Stimulated activated CD4-positive, alpha-beta T cell treated with anti-CD3 and anti-CD28 coated beads, Interleukin-1b, Interleukin-23, amount 100 ng/mL, for 48 hours (primary cell): ENCODE measurements at regions not wholly inside any gene's neighbourhood (a gene's known extent, or its start where the extent isn't known, plus 50 kb on each side); places are given as distances from the start of the nearest gene placed in this dataset.
"Not testable (repeated sequence)": the region's sequence is repeated elsewhere in the genome, so short reads cannot be mapped to it uniquely, and the experiment has no call there.

Experiments
- DNase-seq: peaks from one replicate; pipeline ENCODE4 v3.0.0-alpha.2; 2020

GRCh38 chr4:123233136-123233768 is 163.3 kb upstream of the SPRY1 start:
- no peak for DNase-seq

- no peak for DNase-seq
Observed at GRCh38 chr4:123234955-123235354, 161.6 kb upstream of the SPRY1 start.

- DNase-seq, result no peak
Observed at GRCh38 chr4:123235431-123235830, 161.2 kb upstream of the SPRY1 start.

GRCh38 chr4:123236606-123237005 is 160.0 kb upstream of the SPRY1 start:
- no peak for DNase-seq

GRCh38 chr4:123240286-123240685 is 156.3 kb upstream of the SPRY1 start:
- DNase-seq, result not testable (repeated sequence)

GRCh38 chr4:123243220-123243619 is 153.4 kb upstream of the SPRY1 start:
- not testable (repeated sequence) for DNase-seq

- DNase-seq, result no peak
Observed at GRCh38 chr4:123244137-123244536, 152.5 kb upstream of the SPRY1 start.

GRCh38 chr4:123246085-123246484 is 150.5 kb upstream of the SPRY1 start:
- DNase-seq, result no peak

- DNase-seq, result no peak
Observed at GRCh38 chr4:123248085-123248659, 148.4 kb upstream of the SPRY1 start.

GRCh38 chr4:123249821-123250220 is 146.8 kb upstream of the SPRY1 start:
- DNase-seq, result no peak

- DNase-seq, result no peak
Observed at GRCh38 chr4:123250843-123251242, 145.8 kb upstream of the SPRY1 start.

GRCh38 chr4:123255971-123256370 is 140.6 kb upstream of the SPRY1 start:
- DNase-seq, result no peak

- DNase-seq, result no peak
Observed at GRCh38 chr4:123256901-123257300, 139.7 kb upstream of the SPRY1 start.

- no peak for DNase-seq
Observed at GRCh38 chr4:123257591-123257990, 139.0 kb upstream of the SPRY1 start.

GRCh38 chr4:123259676-123260646 is 136.6 kb upstream of the SPRY1 start:
- DNase-seq, result no peak

- no peak for DNase-seq
Observed at GRCh38 chr4:123260653-123261052, 135.9 kb upstream of the SPRY1 start.

GRCh38 chr4:123262080-123262479 is 134.5 kb upstream of the SPRY1 start:
- no peak for DNase-seq

- no peak for DNase-seq
Observed at GRCh38 chr4:123265443-123265842, 131.2 kb upstream of the SPRY1 start.

GRCh38 chr4:123266221-123266620 is 130.4 kb upstream of the SPRY1 start:
- DNase-seq, result no peak

- DNase-seq, result no peak
Observed at GRCh38 chr4:123278755-123279154, 117.8 kb upstream of the SPRY1 start.

- no peak for DNase-seq
Observed at GRCh38 chr4:123283371-123283895, 113.2 kb upstream of the SPRY1 start.

GRCh38 chr4:123284168-123284567 is 112.4 kb upstream of the SPRY1 start:
- no peak for DNase-seq

GRCh38 chr4:123286903-123287466 is 109.6 kb upstream of the SPRY1 start:
- DNase-seq, result no peak
